Calu3 (cell line): ENCODE measurements at regions not wholly inside any gene's neighbourhood (a gene's known extent, or its start where the extent isn't known, plus 50 kb on each side); places are given as distances from the start of the nearest gene placed in this dataset.

ENCODE experiments used
- BruUV-seq: library from RNA; stranded (reverse); fragments of 400-500 nt; replicated peaks from 2 replicates; lab custom pipeline; 2021; lab: Mats Ljungman, UMichigan
- CTCF ChIA-PET: fragments of 300-600 bp; sonication (Branson Sonifier 250); formaldehyde crosslinking; loops from one replicate; lab custom pipeline; 2022; ENCODE audit warnings: antibody characterized with exemption; lab: Charles Lee
- DNase-seq: peaks from one replicate; pipeline ENCODE4 v3.0.0; 2022
- H3K27ac Mint-ChIP-seq: one replicate; pipeline ENCODE4 v1.8.0; 2022; ENCODE audit warnings: mixed read lengths; ENCODE audit not compliant: unreplicated experiment
- H3K27me3 Mint-ChIP-seq: one replicate; pipeline ENCODE4 v1.8.0; 2022; ENCODE audit warnings: mixed read lengths; ENCODE audit not compliant: unreplicated experiment
- H3K36me3 Mint-ChIP-seq: one replicate; pipeline ENCODE4 v1.8.0; 2022; ENCODE audit warnings: mild to moderate bottlenecking, moderate library complexity, mixed read lengths; ENCODE audit not compliant: insufficient read depth, unreplicated experiment
- H3K4me1 Mint-ChIP-seq: one replicate; pipeline ENCODE4 v1.8.0; 2022; ENCODE audit warnings: mild to moderate bottlenecking, low read depth, mixed read lengths; ENCODE audit not compliant: unreplicated experiment
- H3K4me3 Mint-ChIP-seq: one replicate; pipeline ENCODE4 v1.8.0; 2022; ENCODE audit warnings: mild to moderate bottlenecking, low read depth, moderate library complexity, mixed read lengths; ENCODE audit not compliant: unreplicated experiment
- H3K9me3 Mint-ChIP-seq: one replicate; pipeline ENCODE4 v1.8.0; 2022; ENCODE audit warnings: low read depth, mixed read lengths; ENCODE audit not compliant: unreplicated experiment
- intact Hi-C: fragments of 100-400 bp; cut with micrococcal nuclease; formaldehyde crosslinking; loops from one replicate; pipeline ENCODE4 v1.10.0; 2022; ENCODE audit not compliant: unreplicated experiment
- TF ChIP-seq, protein P1 (sequence below): fragments of 200-600 bp; IDR thresholded peaks from one replicate; pipeline ENCODE4 v1.8.0; 2022; ENCODE audit warnings: antibody characterized with exemption; ENCODE audit not compliant: unreplicated experiment

DNA sequence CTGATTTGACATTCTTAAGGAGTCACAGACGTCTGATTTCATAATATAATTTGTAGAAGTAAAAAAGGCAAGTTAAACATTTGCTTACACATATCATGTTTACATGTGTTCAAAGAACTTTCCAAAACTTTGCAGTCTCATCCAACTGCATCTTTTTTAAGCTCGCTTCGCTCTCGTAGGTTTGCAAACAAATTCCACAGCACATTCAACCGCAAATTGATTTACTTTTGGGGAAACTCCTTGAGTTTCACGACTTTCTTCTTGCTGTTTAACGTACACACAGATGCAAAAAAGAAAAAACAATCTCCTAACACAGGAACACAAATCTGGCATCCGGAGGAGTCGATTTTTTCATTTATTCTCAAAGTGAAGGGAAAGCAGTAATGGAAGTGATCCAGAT lies 1149.5 kb downstream of the VRK1 start:
- Mint-ChIP-seq H3K4me1 (no peaks in the 10 kb centered on the region), H3K9me3 (peaks cover 14% of the 10 kb centered on the region), H3K27ac (no peak overlapping the region), H3K36me3 (no peaks in the 10 kb centered on the region), H3K27me3 (no peaks in the 10 kb centered on the region), H3K4me3 (no peak overlapping the region)
- TF ChIP-seq, protein P1, sequence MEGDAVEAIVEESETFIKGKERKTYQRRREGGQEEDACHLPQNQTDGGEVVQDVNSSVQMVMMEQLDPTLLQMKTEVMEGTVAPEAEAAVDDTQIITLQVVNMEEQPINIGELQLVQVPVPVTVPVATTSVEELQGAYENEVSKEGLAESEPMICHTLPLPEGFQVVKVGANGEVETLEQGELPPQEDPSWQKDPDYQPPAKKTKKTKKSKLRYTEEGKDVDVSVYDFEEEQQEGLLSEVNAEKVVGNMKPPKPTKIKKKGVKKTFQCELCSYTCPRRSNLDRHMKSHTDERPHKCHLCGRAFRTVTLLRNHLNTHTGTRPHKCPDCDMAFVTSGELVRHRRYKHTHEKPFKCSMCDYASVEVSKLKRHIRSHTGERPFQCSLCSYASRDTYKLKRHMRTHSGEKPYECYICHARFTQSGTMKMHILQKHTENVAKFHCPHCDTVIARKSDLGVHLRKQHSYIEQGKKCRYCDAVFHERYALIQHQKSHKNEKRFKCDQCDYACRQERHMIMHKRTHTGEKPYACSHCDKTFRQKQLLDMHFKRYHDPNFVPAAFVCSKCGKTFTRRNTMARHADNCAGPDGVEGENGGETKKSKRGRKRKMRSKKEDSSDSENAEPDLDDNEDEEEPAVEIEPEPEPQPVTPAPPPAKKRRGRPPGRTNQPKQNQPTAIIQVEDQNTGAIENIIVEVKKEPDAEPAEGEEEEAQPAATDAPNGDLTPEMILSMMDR, result no peak
- BruUV-seq, result no TSS peak
- CTCF ChIA-PET, result no interaction called here
- intact Hi-C loops, result no loop called here
- DNase-seq, result no peak

DNA sequence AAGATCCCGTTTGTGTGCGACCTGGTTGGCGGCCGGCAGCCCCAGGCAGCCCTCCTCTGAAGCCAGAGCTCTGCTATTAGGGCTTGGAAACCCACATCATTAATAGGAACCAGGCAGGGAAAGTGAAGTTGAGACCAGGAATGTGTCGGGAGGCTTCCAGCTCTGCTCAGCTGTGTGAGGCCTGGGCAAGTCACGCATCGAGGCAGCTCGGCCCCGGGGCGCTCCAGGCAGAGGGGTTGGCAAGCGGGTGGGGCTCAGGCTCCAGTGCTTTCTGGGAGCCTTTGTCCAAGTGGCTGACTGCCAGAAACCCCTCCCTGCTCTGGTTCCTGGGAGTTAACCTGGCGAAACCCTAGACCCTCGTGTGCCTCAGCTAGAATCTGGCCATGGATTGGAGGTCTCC lies 1151.7 kb downstream of the VRK1 start:
- Mint-ChIP-seq H3K4me1 (no peaks in the 10 kb centered on the region), H3K27me3 (no peaks in the 10 kb centered on the region), H3K9me3 (peaks cover 20% of the 10 kb centered on the region), H3K36me3 (no peaks in the 10 kb centered on the region), H3K27ac (no peak overlapping the region), H3K4me3 (no peak overlapping the region)
- no peak for DNase-seq
- intact Hi-C loops, result no loop called here
- TF ChIP-seq, protein P1, result no peak
- BruUV-seq, result no TSS peak
- CTCF ChIA-PET, result no interaction called here

DNA sequence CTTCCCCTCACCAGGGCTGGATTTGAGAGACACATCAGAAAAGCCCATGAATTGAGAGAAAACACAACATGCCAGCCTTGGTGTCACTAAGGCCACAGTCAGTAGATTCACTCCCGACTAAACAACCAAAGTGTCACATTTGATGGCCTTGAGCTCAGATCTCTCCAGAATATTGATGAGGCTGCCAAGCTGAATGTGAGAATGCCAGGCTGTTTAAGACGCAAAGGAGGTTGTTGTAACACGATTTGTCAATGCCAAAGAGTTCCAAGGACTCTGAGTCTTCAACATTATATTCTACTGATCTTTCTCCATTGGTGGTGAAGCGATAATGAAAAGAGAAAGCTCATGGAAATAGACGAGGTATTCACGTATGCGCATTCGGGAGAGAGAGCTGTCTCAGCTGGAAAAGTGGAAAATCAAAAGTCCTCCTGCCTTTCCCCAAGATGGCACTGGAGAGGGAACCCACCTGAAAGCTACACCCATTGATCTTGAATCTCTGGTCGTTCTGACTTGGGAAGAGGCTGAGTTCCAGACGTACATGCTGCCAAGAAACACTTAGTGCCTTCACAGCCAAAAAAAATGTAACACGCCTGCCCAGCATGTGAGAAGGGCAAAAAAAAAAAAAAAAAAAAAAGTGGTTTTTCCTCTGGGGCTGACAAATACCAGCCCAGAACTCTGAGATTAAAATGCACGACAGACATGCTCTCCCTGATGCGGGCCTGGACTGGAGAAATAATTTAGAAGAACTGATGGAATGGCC lies 1159.6 kb downstream of the VRK1 start:
- Mint-ChIP-seq H3K36me3 (no peaks in the 10 kb centered on the region), H3K27ac (no peak overlapping the region), H3K9me3 (peaks cover 29% of the 10 kb centered on the region), H3K4me3 (no peak overlapping the region), H3K4me1 (no peaks in the 10 kb centered on the region), H3K27me3 (no peaks in the 10 kb centered on the region)
- CTCF ChIA-PET, result no interaction called here
- BruUV-seq, result no TSS peak
- intact Hi-C loops, result no loop called here
- TF ChIP-seq, protein P1, result no peak
- no peak for DNase-seq

DNA sequence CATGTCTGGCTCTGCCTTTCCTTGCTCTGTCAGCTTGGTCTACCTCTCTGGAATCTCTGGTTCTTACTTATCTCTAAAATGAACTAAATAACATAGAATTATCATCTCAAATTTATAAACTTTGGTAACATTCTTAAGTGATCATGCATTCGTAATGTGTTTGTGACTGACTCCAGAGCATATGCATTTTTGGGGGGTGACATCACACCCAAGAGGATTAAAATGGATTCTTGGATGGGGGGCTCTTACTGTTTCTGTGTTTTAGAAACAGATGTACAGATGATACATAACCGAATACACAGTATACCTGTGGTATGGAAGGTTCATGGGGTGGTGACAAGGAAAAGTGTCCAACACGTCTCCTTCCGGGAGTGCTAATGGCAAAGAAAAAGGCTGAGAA lies 1162.1 kb downstream of the VRK1 start:
- no peak overlapping the region for H3K4me3 Mint-ChIP-seq
- TF ChIP-seq, protein P1, result no peak
- H3K27me3 Mint-ChIP-seq, result no peaks in the 10 kb centered on the region
- H3K27ac Mint-ChIP-seq, result no peak overlapping the region
- H3K9me3 Mint-ChIP-seq, result peaks cover 24% of the 10 kb centered on the region
- intact Hi-C loops, result no loop called here
- no peaks in the 10 kb centered on the region for H3K4me1 Mint-ChIP-seq
- no peak for DNase-seq
- no peaks in the 10 kb centered on the region for H3K36me3 Mint-ChIP-seq
- no TSS peak for BruUV-seq
- CTCF ChIA-PET, result no interaction called here
